Mesenchymal stem cell (in vitro differentiated cells and primary cell): ENCODE measurements at regions not wholly inside any gene's neighbourhood (a gene's known extent, or its start where the extent isn't known, plus 50 kb on each side); places are given as distances from the start of the nearest gene placed in this dataset.

ENCODE experiments used
- DNase-seq: peaks from one replicate; pipeline ENCODE4 v3.0.0-alpha.2; 2013
- H2AFZ ChIP-seq: one replicate; pipeline ENCODE4 v1.6.1; 2013; ENCODE audit warnings: low read depth, mild to moderate bottlenecking, control low read depth, inconsistent platforms, low read length, moderate library complexity
- H2AK5ac ChIP-seq: 2 replicates; pipeline ENCODE4 v1.6.1; 2013; ENCODE audit warnings: low read length, moderate library complexity, mild to moderate bottlenecking, inconsistent platforms; ENCODE audit not compliant: severe bottlenecking
- H2BK120ac ChIP-seq: one replicate; pipeline ENCODE4 v1.6.1; 2013; ENCODE audit warnings: low read depth, mild to moderate bottlenecking, inconsistent platforms, low read length, moderate library complexity
- H2BK12ac ChIP-seq, 2 experiments: one replicate each; pipeline ENCODE4 v1.6.1; 2013; ENCODE audit warnings: inconsistent platforms in 2 of 2, low read length in 2 of 2, mild to moderate bottlenecking in 2 of 2, moderate library complexity in 2 of 2, control low read depth in 1 of 2
- H2BK15ac ChIP-seq: one replicate; pipeline ENCODE4 v1.6.1; 2013; ENCODE audit warnings: mild to moderate bottlenecking, low read depth, inconsistent platforms; ENCODE audit not compliant: poor library complexity, severe bottlenecking
- H2BK5ac ChIP-seq: 2 replicates; pipeline ENCODE4 v1.6.1; 2013; ENCODE audit warnings: low read depth, mild to moderate bottlenecking, low read length, control low read depth, inconsistent platforms; ENCODE audit not compliant: poor library complexity, severe bottlenecking
- H3K14ac ChIP-seq, 2 experiments: one replicate each; pipeline ENCODE4 v1.6.1; 2013; ENCODE audit warnings: inconsistent platforms in 2 of 2, low read length in 2 of 2, control low read depth in 1 of 2, mild to moderate bottlenecking in 1 of 2, moderate library complexity in 1 of 2
- H3K18ac ChIP-seq, 2 experiments: one replicate each; pipeline ENCODE4 v1.6.1; 2013; ENCODE audit warnings: inconsistent platforms in 2 of 2, low read length in 2 of 2, control low read depth in 1 of 2, low read depth in 1 of 2, mild to moderate bottlenecking in 1 of 2
- H3K23ac ChIP-seq, 2 experiments: one replicate each; pipeline ENCODE4 v1.6.1; 2013; ENCODE audit warnings: inconsistent platforms in 2 of 2, low read length in 2 of 2, mild to moderate bottlenecking in 2 of 2, moderate library complexity in 2 of 2, control low read depth in 1 of 2
- H3K27ac ChIP-seq: 2 replicates; pipeline ENCODE4 v1.5.1; 2013; ENCODE audit warnings: mild to moderate bottlenecking, moderate library complexity, low read length, control low read depth, inconsistent platforms; ENCODE audit not compliant: poor library complexity, severe bottlenecking
- H3K27me3 ChIP-seq, 2 experiments: 2 replicates each; pipeline versions ENCODE4 v1.6.1 to v1.7.0; 2013; ENCODE audit warnings: low read length in 2 of 2, mild to moderate bottlenecking in 2 of 2, moderate library complexity in 2 of 2, control low read depth in 1 of 2, inconsistent platforms in 1 of 2; ENCODE audit not compliant: control insufficient read depth in 1 of 2, insufficient read depth in 1 of 2
- H3K36me3 ChIP-seq, 2 experiments: 2 replicates each; pipeline versions ENCODE4 v1.6.1 to v1.7.0; 2013; ENCODE audit warnings: low read length in 2 of 2, control low read depth in 1 of 2, inconsistent platforms in 1 of 2, low read depth in 1 of 2, mild to moderate bottlenecking in 1 of 2; ENCODE audit not compliant: insufficient read depth in 2 of 2, control insufficient read depth in 1 of 2
- H3K4ac ChIP-seq, 2 experiments: one replicate each; pipeline ENCODE4 v1.6.1; 2013; ENCODE audit warnings: inconsistent platforms in 2 of 2, low read length in 2 of 2, mild to moderate bottlenecking in 2 of 2, moderate library complexity in 2 of 2, control low read depth in 1 of 2, low read depth in 1 of 2
- H3K4me1 ChIP-seq: 2 replicates; pipeline ENCODE4 v1.6.1; 2013; ENCODE audit warnings: low read depth, low read length, control low read depth; ENCODE audit not compliant: control insufficient read depth, insufficient read depth
- H3K4me2 ChIP-seq: 2 replicates; pipeline ENCODE4 v1.6.1; 2013; ENCODE audit warnings: low read length, mild to moderate bottlenecking, inconsistent platforms; ENCODE audit not compliant: poor library complexity, severe bottlenecking
- H3K4me3 ChIP-seq, 2 experiments: 2 replicates each; pipeline versions ENCODE4 v1.5.1 to v1.7.0; 2013; ENCODE audit warnings: low read length in 2 of 2, mild to moderate bottlenecking in 2 of 2, control low read depth in 1 of 2, low read depth in 1 of 2; ENCODE audit not compliant: insufficient read depth in 1 of 2
- H3K79me1 ChIP-seq: replicated peaks from 2 replicates; pipeline ENCODE4 v1.6.1; 2013; ENCODE audit warnings: mild to moderate bottlenecking, control low read depth, low read length, inconsistent platforms; ENCODE audit not compliant: poor library complexity, severe bottlenecking
- H3K9ac ChIP-seq: 2 replicates; pipeline ENCODE4 v1.7.0; 2013; ENCODE audit warnings: mild to moderate bottlenecking, low read length, moderate library complexity
- H3K9me3 ChIP-seq: 2 replicates; pipeline ENCODE4 v1.7.0; 2013; ENCODE audit warnings: mild to moderate bottlenecking, low read length; ENCODE audit not compliant: control insufficient read depth
- H4K8ac ChIP-seq: one replicate; pipeline ENCODE4 v1.6.1; 2013; ENCODE audit warnings: inconsistent platforms, mild to moderate bottlenecking, low read length, moderate library complexity
- H4K91ac ChIP-seq: one replicate; pipeline ENCODE4 v1.6.1; 2013; ENCODE audit warnings: mild to moderate bottlenecking, low read length, inconsistent platforms
- WGBS: methylation state at CpG from one replicate; pipeline ENCODE4 v1.1.7; 2013; ENCODE audit warnings: mixed read lengths; 5-methylcytosine and 5-hydroxymethylcytosine counted together

DNA sequence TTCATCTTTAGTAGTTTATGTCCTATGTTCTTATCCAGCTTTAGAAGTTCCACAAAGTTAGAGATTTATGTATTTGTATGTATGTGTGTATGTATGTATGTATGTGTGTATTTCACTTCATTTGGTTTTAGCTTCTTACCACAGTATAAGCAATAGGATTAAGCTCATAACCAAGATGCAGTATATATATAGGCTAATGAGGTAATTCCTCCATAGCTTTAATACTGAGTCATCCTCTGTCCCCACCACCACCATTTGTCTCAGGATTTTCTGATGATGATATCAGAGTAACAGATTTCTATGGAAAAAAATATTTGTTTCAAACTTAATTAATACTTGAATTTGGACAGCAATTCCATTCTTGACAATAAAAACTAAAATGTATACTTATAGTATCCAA, 159.2 kb downstream of the SOX11 start:
- no peak overlapping the region for H2AK5ac ChIP-seq
- no peak overlapping the region for H3K27ac ChIP-seq
- H3K4me3 ChIP-seq: no peak overlapping the region

DNA sequence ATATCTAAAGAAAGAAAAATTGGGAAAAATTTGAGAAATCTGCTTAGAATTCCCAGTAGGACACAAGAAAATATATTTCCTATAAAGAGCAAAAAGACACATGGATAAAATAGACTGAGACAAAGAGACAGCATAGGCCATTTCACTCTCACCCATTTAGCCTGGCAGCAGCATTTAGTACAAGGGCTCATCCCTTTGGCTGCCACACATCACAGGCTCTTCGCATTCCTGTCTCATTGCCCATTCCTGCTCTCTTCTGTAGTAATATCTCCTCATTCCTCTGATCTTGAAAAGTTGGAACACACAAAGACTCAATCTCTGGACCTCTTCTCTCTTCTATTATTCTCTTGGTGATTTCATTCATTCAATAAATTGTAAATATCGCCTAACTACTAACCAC, 162.6 kb downstream of the SOX11 start:
- Histone ChIP-seq H3K36me3 (no peaks in the 10 kb centered on the region), H3K27ac (no peak overlapping the region), H2AK5ac (no peak overlapping the region), H2BK12ac (no peak overlapping the region), H3K14ac (no peak overlapping the region), H2BK120ac (no peak overlapping the region), H3K4me2 (no peak overlapping the region), H2AFZ (no peak overlapping the region), H3K4ac (no peak overlapping the region), H3K23ac (no peak overlapping the region), H3K4me3 (no peak overlapping the region), H3K9me3 (no peaks in the 10 kb centered on the region), H4K91ac (no peak overlapping the region), H2BK15ac (no peak overlapping the region), H3K4me1 (no peaks in the 10 kb centered on the region), H3K9ac (no peak overlapping the region), H3K27me3 (no peaks in the 10 kb centered on the region), H3K18ac (no peak overlapping the region), H2BK5ac (no peak overlapping the region), H3K79me1 (no peaks in the 10 kb centered on the region), H4K8ac (no peak overlapping the region)
- no peak for DNase-seq
- WGBS: 89% methylated on average over 2 of the region's 2 CpGs

More for the DNA sequence above, 159.2 kb downstream of the SOX11 start:
- H3K23ac ChIP-seq: no peak overlapping the region
- H4K91ac ChIP-seq: no peak overlapping the region
- H3K27me3 ChIP-seq: no peaks in the 10 kb centered on the region
- no peaks in the 10 kb centered on the region for H3K36me3 ChIP-seq
- H3K4me1 ChIP-seq: peaks cover 2% of the 10 kb centered on the region
- no peak overlapping the region for H4K8ac ChIP-seq
- H2AFZ ChIP-seq: no peak overlapping the region
- H2BK12ac ChIP-seq: no peak overlapping the region
- no peak overlapping the region for H2BK5ac ChIP-seq
- no peak overlapping the region for H3K4me2 ChIP-seq
- H2BK15ac ChIP-seq: no peak overlapping the region
- peak; percentile 20 for DNase-seq
- peaks cover 2% of the 10 kb centered on the region for H3K9me3 ChIP-seq
- H3K9ac ChIP-seq: no peak overlapping the region
- H2BK120ac ChIP-seq: no peak overlapping the region
- H3K14ac ChIP-seq: no peak overlapping the region
- no peak overlapping the region for H3K4ac ChIP-seq
- H3K79me1 ChIP-seq: no peaks in the 10 kb centered on the region
- no peak overlapping the region for H3K18ac ChIP-seq

DNA sequence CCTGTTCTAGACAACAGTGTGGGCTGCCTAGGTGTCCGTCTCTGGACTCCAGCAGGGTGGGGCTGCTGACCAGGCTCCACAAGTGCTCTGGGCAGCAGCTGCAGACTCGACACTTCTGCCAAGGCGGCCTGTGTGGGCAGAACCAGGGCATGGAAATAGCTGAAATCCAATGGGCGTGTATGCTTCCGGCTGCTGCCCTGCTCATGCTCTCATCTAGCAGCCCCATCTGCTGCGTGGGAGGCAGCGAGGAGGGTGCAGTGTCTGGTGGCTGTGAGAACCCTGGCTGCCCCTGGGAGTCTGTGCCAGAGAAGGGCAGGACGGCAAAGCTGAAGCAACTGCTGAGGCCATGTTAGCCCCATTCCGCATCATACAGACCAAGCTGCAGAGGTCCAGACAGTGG, 174.9 kb downstream of the SOX11 start:
- no peak overlapping the region for H3K18ac ChIP-seq
- no peaks in the 10 kb centered on the region for H3K4me1 ChIP-seq
- H3K4ac ChIP-seq: no peak overlapping the region
- no peak overlapping the region for H3K4me2 ChIP-seq
- H3K23ac ChIP-seq: no peak overlapping the region
- no peak overlapping the region for H3K27ac ChIP-seq
- no peaks in the 10 kb centered on the region for H3K36me3 ChIP-seq
- no peak overlapping the region for H4K91ac ChIP-seq
- WGBS: 81% methylated on average over 9 of the region's 9 CpGs
- no peak overlapping the region for H3K9ac ChIP-seq
- H2BK5ac ChIP-seq: no peak overlapping the region
- H3K4me3 ChIP-seq: no peak overlapping the region
- H2BK120ac ChIP-seq: no peak overlapping the region
- no peaks in the 10 kb centered on the region for H3K27me3 ChIP-seq
- no peaks in the 10 kb centered on the region for H3K79me1 ChIP-seq
- no peak overlapping the region for H4K8ac ChIP-seq
- no peak overlapping the region for H2AFZ ChIP-seq
- H2BK15ac ChIP-seq: no peak overlapping the region
- H3K9me3 ChIP-seq: peaks cover 37% of the 10 kb centered on the region
- H2BK12ac ChIP-seq: no peak overlapping the region
- DNase-seq: no peak
- H2AK5ac ChIP-seq: no peak overlapping the region
- no peak overlapping the region for H3K14ac ChIP-seq

DNA sequence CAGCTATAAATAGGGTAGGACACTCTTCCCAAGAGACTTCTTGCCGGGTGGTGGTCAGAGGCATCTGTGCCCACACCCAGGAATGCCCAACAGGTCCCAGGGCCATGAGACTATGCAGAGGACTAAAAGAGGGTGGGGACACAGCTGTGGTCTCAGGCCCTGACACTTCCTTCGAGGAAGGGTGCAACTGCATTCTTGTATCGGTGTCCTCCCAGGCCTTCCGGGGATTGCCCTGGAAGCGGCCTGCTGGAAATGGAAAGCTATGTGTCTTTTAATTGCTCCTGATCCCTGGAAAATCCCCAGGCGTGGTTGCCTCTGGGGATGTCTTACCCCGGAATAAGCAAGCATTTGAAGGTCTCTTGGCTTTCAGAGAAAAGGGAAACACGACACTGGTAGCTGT, 176.7 kb downstream of the SOX11 start:
- no peak for DNase-seq
- H3K27me3 ChIP-seq: no peaks in the 10 kb centered on the region
- no peak overlapping the region for H4K8ac ChIP-seq
- no peak overlapping the region for H3K27ac ChIP-seq
- H3K23ac ChIP-seq: no peak overlapping the region
- no peaks in the 10 kb centered on the region for H3K36me3 ChIP-seq
- no peak overlapping the region for H2AK5ac ChIP-seq
- H3K4ac ChIP-seq: no peak overlapping the region
- H3K14ac ChIP-seq: no peak overlapping the region
- no peak overlapping the region for H2BK5ac ChIP-seq
- H3K4me3 ChIP-seq: no peak overlapping the region
- H3K79me1 ChIP-seq: no peaks in the 10 kb centered on the region
- WGBS: 83% methylated on average over 7 of the region's 8 CpGs
- no peak overlapping the region for H2BK120ac ChIP-seq
- peaks cover 53% of the 10 kb centered on the region for H3K9me3 ChIP-seq
- H2AFZ ChIP-seq: no peak overlapping the region
- no peak overlapping the region for H3K18ac ChIP-seq
- H3K4me2 ChIP-seq: no peak overlapping the region
- H2BK15ac ChIP-seq: no peak overlapping the region
- no peaks in the 10 kb centered on the region for H3K4me1 ChIP-seq
- H2BK12ac ChIP-seq: no peak overlapping the region
- H4K91ac ChIP-seq: no peak overlapping the region
- no peak overlapping the region for H3K9ac ChIP-seq
